CD4-positive, alpha-beta T cell (primary cell): ENCODE measurements at regions not wholly inside any gene's neighbourhood (a gene's known extent, or its start where the extent isn't known, plus 50 kb on each side); places are given as distances from the start of the nearest gene placed in this dataset.

Experiments used
- ATAC-seq: fragments of 200-7000 bp; cut with Tn5 transposase; one replicate; pipeline ENCODE4 v1.10.0; 2022; ENCODE audit warnings: mild to moderate bottlenecking; ENCODE audit not compliant: poor library complexity
- CTCF ChIA-PET: fragments of 350-600 bp; sonication (Branson Sonifier 250); formaldehyde crosslinking; loops from one replicate; lab custom pipeline; 2021; ENCODE audit warnings: antibody characterized with exemption, inconsistent platforms; lab: Charles Lee
- POLR2A ChIA-PET: fragments of 350-600 bp; sonication (Branson Sonifier 250); formaldehyde crosslinking; loops from one replicate; lab custom pipeline; 2021; ENCODE audit warnings: antibody characterized with exemption, inconsistent platforms; lab: Charles Lee
- DNase-seq, 14 experiments: peaks; one replicate each; pipeline ENCODE4 v3.0.0-alpha.2; 2013 to 2020; ENCODE audit warnings: mixed read lengths in 2 of 14
- H3K27ac ChIP-seq, 2 donors: one replicate each; pipeline versions ENCODE4 v1.5.1 to v1.7.0; 2013; ENCODE audit warnings: low read length in 2 of 2, low read depth in 1 of 2, mild to moderate bottlenecking in 1 of 2
- H3K27me3 ChIP-seq, 2 experiments: 1 replicate in 1 of 2; 2 replicates in 1 of 2; pipeline versions ENCODE4 v1.6.1 to v1.7.0; 2013; ENCODE audit warnings: low read length in 2 of 2, control low read depth in 1 of 2, mild to moderate bottlenecking in 1 of 2, moderate library complexity in 1 of 2; ENCODE audit not compliant: insufficient read depth in 2 of 2, control insufficient read depth in 1 of 2
- H3K36me3 ChIP-seq: one replicate; pipeline ENCODE4 v1.6.1; 2013; ENCODE audit warnings: low read length, control low read depth; ENCODE audit not compliant: insufficient read depth
- H3K4me1 ChIP-seq: one replicate; pipeline ENCODE4 v1.6.1; 2013; ENCODE audit warnings: low read length, control low read depth; ENCODE audit not compliant: insufficient read depth
- H3K4me3 ChIP-seq: one replicate; pipeline ENCODE4 v1.5.1; 2013; ENCODE audit warnings: mild to moderate bottlenecking, low read length, moderate library complexity
- H3K9me3 ChIP-seq, 2 experiments: 1 replicate in 1 of 2; 2 replicates in 1 of 2; pipeline versions ENCODE4 v1.6.1 to v1.7.0; 2013; ENCODE audit warnings: low read length in 2 of 2, mild to moderate bottlenecking in 2 of 2, control low read depth in 1 of 2, moderate library complexity in 1 of 2; ENCODE audit not compliant: control insufficient read depth in 1 of 2, insufficient read depth in 1 of 2
- H3K27ac Mint-ChIP-seq: one replicate; pipeline ENCODE4 v1.8.0; 2020; ENCODE audit warnings: mixed read lengths
- H3K27me3 Mint-ChIP-seq: one replicate; pipeline ENCODE4 v1.8.0; 2021; ENCODE audit warnings: mixed read lengths
- H3K36me3 Mint-ChIP-seq: one replicate; pipeline ENCODE4 v1.8.0; 2021; ENCODE audit warnings: low read depth, mixed read lengths
- H3K4me1 Mint-ChIP-seq: one replicate; pipeline ENCODE4 v1.8.0; 2021; ENCODE audit warnings: low read depth, mixed read lengths
- H3K4me3 Mint-ChIP-seq: one replicate; pipeline ENCODE4 v1.8.0; 2020; ENCODE audit warnings: mild to moderate bottlenecking, mixed read lengths
- H3K9me3 Mint-ChIP-seq: one replicate; pipeline ENCODE4 v1.8.0; 2020; ENCODE audit warnings: mixed read lengths
- CTCF ChIP-seq: fragments of 200-600 bp; IDR thresholded peaks from one replicate; pipeline ENCODE4 v1.8.0; 2022; ENCODE audit warnings: antibody characterized with exemption, mild to moderate bottlenecking
- intact Hi-C, 2 experiments: fragments of 100-400 bp; cut with DNase I in 1 of 2; cut with micrococcal nuclease in 1 of 2; formaldehyde crosslinking; loops; one replicate each; pipeline versions ENCODE4 v1.15.1 to v1.9.0; 2023 to 2025; cut with DNase I, micrococcal nuclease

- no peak for TF ChIP-seq CTCF
- Mint-ChIP-seq H3K9me3 (no peaks in the 10 kb centered on the region), H3K4me1 (peaks cover 8% of the 10 kb centered on the region), H3K27ac (no peak overlapping the region), H3K27me3 (no peaks in the 10 kb centered on the region), H3K4me3 (no peak overlapping the region), H3K36me3 (no peaks in the 10 kb centered on the region)
- ATAC-seq (no peak), DNase-seq (peak in 2 of 14 experiments; percentile 42 to 62)
- Histone ChIP-seq H3K9me3 (no peaks in the 10 kb centered on the region), H3K4me1 (no peaks in the 10 kb centered on the region), H3K36me3 (no peaks in the 10 kb centered on the region), H3K27me3 (no peaks in the 10 kb centered on the region), H3K27ac (no peak overlapping the region), H3K4me3 (no peak overlapping the region)
- ChIA-PET POLR2A (no interaction called here), CTCF (no interaction called here)
- intact Hi-C loops: no loop called here
Observed at GRCh38 chr2:44100351-44100750, 68.3 kb upstream of the PPM1B start.

- no peaks in the 10 kb centered on the region for H3K9me3 ChIP-seq
- Mint-ChIP-seq H3K4me1 (peaks cover 8% of the 10 kb centered on the region), H3K27ac (no peak overlapping the region), H3K4me3 (no peak overlapping the region), H3K27me3 (no peaks in the 10 kb centered on the region), H3K36me3 (no peaks in the 10 kb centered on the region), H3K9me3 (no peaks in the 10 kb centered on the region)
- no peaks in the 10 kb centered on the region for H3K36me3 ChIP-seq
- DNase-seq (no peak), ATAC-seq (no peak)
- intact Hi-C loops: no loop called here
- no peak overlapping the region for H3K4me3 ChIP-seq
- CTCF ChIA-PET: no interaction called here
- POLR2A ChIA-PET: no interaction called here
- no peak for TF ChIP-seq CTCF
- H3K27ac ChIP-seq: no peak overlapping the region
- H3K4me1 ChIP-seq: no peaks in the 10 kb centered on the region
- no peaks in the 10 kb centered on the region for H3K27me3 ChIP-seq
Observed at GRCh38 chr2:44101246-44101645, 67.4 kb upstream of the PPM1B start.

GRCh38 chr2:44102790-44103562 is 65.7 kb upstream of the PPM1B start:
- no peaks in the 10 kb centered on the region for H3K9me3 Mint-ChIP-seq
- DNase-seq (no peak), ATAC-seq (no peak)
- no peaks in the 10 kb centered on the region for H3K27me3 Mint-ChIP-seq
- Histone ChIP-seq H3K4me3 (no peak overlapping the region), H3K4me1 (no peaks in the 10 kb centered on the region), H3K36me3 (no peaks in the 10 kb centered on the region), H3K9me3 (no peaks in the 10 kb centered on the region), H3K27me3 (no peaks in the 10 kb centered on the region), H3K27ac (no peak overlapping the region)
- ChIA-PET CTCF (no interaction called here), POLR2A (no interaction called here)
- intact Hi-C loops: no loop called here
- TF ChIP-seq CTCF: no peak
- H3K36me3 Mint-ChIP-seq: no peaks in the 10 kb centered on the region
- H3K27ac Mint-ChIP-seq: no peak overlapping the region
- H3K4me3 Mint-ChIP-seq: no peak overlapping the region
- H3K4me1 Mint-ChIP-seq: peaks cover 8% of the 10 kb centered on the region
